Fibroblast of the aortic adventitia (primary cell): ENCODE measurements at regions not wholly inside any gene's neighbourhood (a gene's known extent, or its start where the extent isn't known, plus 50 kb on each side); places are given as distances from the start of the nearest gene placed in this dataset.

Source experiments
- DNase-seq: peaks from one replicate; pipeline ENCODE4 v3.0.0-alpha.2; 2010; ENCODE audit warnings: low read depth
- H3K4me3 ChIP-seq: 2 replicates; pipeline ENCODE4 v1.5.1; 2011; ENCODE audit warnings: low read depth, mild to moderate bottlenecking, control low read depth, low read length, moderate library complexity
- TF ChIP-seq, protein P1 (sequence below): IDR thresholded peaks from 2 replicates; pipeline ENCODE4 v1.5.1; 2011; ENCODE audit warnings: mild to moderate bottlenecking, low read length, control low read depth, inconsistent platforms; ENCODE audit not compliant: insufficient read depth

DNA sequence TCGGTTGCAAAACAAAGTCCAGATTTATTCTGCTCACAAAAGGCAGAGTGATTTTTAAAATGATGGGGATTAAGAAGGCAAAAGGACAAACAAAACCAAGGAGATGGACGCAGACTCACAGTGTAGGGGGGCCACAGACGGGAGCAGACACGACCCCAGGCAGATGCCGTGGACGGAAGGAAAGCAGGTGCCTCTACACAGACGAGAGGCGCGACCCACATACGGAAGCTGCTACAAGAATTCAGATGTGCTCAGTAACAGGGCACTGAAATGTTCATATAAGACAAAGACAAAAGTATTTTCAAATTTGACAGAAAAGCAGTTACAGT lies 148.9 kb downstream of the BRD1 start:
- H3K4me3 ChIP-seq, result no peak overlapping the region
- DNase-seq, result no peak
- TF ChIP-seq, protein P1, sequence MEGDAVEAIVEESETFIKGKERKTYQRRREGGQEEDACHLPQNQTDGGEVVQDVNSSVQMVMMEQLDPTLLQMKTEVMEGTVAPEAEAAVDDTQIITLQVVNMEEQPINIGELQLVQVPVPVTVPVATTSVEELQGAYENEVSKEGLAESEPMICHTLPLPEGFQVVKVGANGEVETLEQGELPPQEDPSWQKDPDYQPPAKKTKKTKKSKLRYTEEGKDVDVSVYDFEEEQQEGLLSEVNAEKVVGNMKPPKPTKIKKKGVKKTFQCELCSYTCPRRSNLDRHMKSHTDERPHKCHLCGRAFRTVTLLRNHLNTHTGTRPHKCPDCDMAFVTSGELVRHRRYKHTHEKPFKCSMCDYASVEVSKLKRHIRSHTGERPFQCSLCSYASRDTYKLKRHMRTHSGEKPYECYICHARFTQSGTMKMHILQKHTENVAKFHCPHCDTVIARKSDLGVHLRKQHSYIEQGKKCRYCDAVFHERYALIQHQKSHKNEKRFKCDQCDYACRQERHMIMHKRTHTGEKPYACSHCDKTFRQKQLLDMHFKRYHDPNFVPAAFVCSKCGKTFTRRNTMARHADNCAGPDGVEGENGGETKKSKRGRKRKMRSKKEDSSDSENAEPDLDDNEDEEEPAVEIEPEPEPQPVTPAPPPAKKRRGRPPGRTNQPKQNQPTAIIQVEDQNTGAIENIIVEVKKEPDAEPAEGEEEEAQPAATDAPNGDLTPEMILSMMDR, result no peak

- TF ChIP-seq, protein P1, result no peak
- DNase-seq, result no peak
- no peak overlapping the region for H3K4me3 ChIP-seq
Measured at GRCh38 chr22:49678137-49678841, 149.4 kb downstream of the BRD1 start.

- no peak for DNase-seq
- H3K4me3 ChIP-seq, result no peak overlapping the region
- TF ChIP-seq, protein P1, result no peak
Measured at GRCh38 chr22:49677495-49677889, 150.2 kb downstream of the BRD1 start.

DNA sequence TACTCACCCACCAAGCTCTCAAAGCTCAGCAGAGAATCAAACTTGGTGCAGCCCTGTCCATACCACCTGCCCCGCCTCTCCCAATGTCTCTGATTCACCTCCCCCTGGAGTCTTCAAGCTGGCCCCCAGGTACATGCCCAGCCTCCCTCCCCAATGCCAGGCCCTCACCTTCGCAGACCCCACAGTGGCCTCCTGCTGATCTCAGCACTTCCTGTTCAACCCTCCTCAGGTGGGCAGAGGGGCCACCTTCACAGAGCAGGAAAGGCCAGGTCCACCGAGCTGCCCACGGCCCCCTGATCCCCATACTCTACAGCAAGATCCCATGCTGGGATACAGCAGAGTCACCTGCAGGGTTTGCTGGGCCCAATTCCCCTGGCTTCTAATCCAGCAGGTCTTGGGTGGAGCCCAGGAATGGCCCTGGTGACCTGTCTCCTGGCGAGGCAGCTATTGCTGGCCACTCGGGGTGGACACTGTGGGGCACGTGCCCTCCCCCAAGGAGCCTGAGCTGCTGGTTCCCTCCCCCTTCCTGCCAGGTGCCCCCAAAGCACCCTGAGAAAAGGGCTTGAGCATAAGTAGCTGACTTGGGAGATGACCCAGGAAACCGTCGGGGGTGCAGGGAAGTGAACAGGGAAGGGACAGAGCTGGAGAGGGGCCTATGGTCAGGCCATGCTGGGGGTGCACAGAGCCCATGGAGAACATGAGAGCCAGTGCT lies 150.7 kb downstream of the BRD1 start:
- DNase-seq, result no peak
- H3K4me3 ChIP-seq, result no peak overlapping the region
- TF ChIP-seq, protein P1, result no peak

DNA sequence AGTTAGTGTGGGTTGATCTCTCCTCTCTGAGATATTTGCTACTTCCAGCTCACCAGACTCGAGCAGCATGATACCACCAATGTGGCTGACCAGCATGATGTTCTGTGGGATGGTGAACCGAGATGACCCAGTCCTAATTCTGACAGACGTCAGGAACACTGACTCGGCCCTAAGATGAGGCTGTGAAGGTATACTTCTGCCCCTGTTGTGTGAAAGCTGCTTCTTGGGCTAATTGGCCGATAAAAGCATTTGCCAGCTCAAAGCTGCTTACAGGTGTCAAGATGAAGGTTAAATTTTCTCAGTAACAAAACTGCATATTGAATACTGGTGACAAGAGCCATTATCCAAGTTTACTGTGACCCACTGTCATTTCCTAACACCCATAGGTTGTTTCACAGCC lies 151.4 kb downstream of the BRD1 start:
- no peak for DNase-seq
- H3K4me3 ChIP-seq, result no peak overlapping the region
- TF ChIP-seq, protein P1, result no peak

- TF ChIP-seq, protein P1, result no peak
- H3K4me3 ChIP-seq, result no peak overlapping the region
- no peak for DNase-seq
Measured at GRCh38 chr22:49674479-49675050, 153.1 kb downstream of the BRD1 start.
